ENCODE measurements at regions not wholly inside any gene's neighbourhood (a gene's known extent, or its start where the extent isn't known, plus 50 kb on each side); places are given as distances from the start of the nearest gene placed in this dataset.

DNA sequence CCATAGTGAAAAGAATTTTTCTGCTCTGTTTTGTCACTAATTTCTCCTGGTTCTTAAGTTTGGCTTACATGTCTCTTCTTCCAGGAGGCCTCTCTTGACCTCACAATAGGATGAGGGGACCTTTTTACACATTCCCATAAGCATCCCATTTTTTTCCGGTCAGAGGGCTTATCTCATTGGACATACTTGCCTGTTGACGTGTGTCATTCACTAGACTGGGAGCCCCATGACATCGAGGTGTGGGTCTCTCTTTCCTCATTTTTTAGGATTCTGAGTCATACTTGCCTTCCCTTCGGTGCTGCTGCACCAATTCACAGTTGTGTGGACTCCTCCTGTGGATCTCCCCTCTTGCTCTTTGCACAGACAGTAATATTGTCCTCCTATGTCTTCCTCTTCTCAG lies 601.8 kb downstream of the GATA3 start:
- TF ChIP-seq, protein P1, sequence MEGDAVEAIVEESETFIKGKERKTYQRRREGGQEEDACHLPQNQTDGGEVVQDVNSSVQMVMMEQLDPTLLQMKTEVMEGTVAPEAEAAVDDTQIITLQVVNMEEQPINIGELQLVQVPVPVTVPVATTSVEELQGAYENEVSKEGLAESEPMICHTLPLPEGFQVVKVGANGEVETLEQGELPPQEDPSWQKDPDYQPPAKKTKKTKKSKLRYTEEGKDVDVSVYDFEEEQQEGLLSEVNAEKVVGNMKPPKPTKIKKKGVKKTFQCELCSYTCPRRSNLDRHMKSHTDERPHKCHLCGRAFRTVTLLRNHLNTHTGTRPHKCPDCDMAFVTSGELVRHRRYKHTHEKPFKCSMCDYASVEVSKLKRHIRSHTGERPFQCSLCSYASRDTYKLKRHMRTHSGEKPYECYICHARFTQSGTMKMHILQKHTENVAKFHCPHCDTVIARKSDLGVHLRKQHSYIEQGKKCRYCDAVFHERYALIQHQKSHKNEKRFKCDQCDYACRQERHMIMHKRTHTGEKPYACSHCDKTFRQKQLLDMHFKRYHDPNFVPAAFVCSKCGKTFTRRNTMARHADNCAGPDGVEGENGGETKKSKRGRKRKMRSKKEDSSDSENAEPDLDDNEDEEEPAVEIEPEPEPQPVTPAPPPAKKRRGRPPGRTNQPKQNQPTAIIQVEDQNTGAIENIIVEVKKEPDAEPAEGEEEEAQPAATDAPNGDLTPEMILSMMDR (IDR thresholded peaks at IDR 0.05) = no peak
- TF ChIP-seq POLR2A (IDR thresholded peaks at IDR 0.05; ENCODE audit: low read length) = no peak
- no peak for TF ChIP-seq POLR2AphosphoS2 (conservative IDR thresholded peaks at IDR 0.05; ENCODE audit: low read length)
